ENCODE measurements at regions not wholly inside any gene's neighbourhood (a gene's known extent, or its start where the extent isn't known, plus 50 kb on each side); places are given as distances from the start of the nearest gene placed in this dataset.

- no peak for DNase-seq
- H3K4me1 ChIP-seq = no peaks in the 10 kb centered on the region
- no peaks in the 10 kb centered on the region for H3K36me3 Mint-ChIP-seq (ENCODE audit: insufficient read depth, unreplicated experiment)
- CTCF ChIA-PET = interaction anchor here (1.1 to 1.2 kb wide), 2 partner anchors 30 to 206 kb away, joined by 3 to 5 read pairs; no protein-coding TSS in a partner anchor
- no peak overlapping the region for H3K4me3 Mint-ChIP-seq (ENCODE audit: unreplicated experiment)
- H3K36me3 ChIP-seq (ENCODE audit: control insufficient read depth, insufficient read depth, low read length) = no peaks in the 10 kb centered on the region
- POLR2A ChIA-PET = no interaction called here
- BruUV-seq (replicated peaks) = no TSS peak
- intact Hi-C loops (cut with micrococcal nuclease; ENCODE audit: unreplicated experiment) = no loop called here
- peaks cover 3% of the 10 kb centered on the region for H3K9me3 Mint-ChIP-seq (ENCODE audit: unreplicated experiment)
- no peak overlapping the region for H3K4me3 ChIP-seq (ENCODE audit: low read depth, low read length)
- no peak overlapping the region for H3K27ac Mint-ChIP-seq (ENCODE audit: unreplicated experiment)
- no peaks in the 10 kb centered on the region for H3K27me3 ChIP-seq (replicated peaks; ENCODE audit: control insufficient read depth, insufficient read depth, low read length)
- H3K27me3 Mint-ChIP-seq (ENCODE audit: insufficient read depth, unreplicated experiment) = no peaks in the 10 kb centered on the region
- H3K4me1 Mint-ChIP-seq (ENCODE audit: low read depth, unreplicated experiment) = no peaks in the 10 kb centered on the region
- no peak for TF ChIP-seq CTCF (IDR thresholded peaks at IDR 0.05; ENCODE audit: insufficient read depth in 1 of 2, low read depth in 1 of 2, low read length in 1 of 2, severe bottlenecking in 1 of 2, unreplicated experiment in 1 of 2)
- no peaks in the 10 kb centered on the region for H3K9me3 ChIP-seq
Measured at GRCh38 chr1:224850446-224850845, 79.0 kb upstream of the DNAH14 start.

GRCh38 chr1:224851210-224851847 is 78.1 kb upstream of the DNAH14 start:
- Mint-ChIP-seq H3K9me3 (ENCODE audit: unreplicated experiment) (no peaks in the 10 kb centered on the region), H3K4me1 (ENCODE audit: low read depth, unreplicated experiment) (no peaks in the 10 kb centered on the region), H3K27ac (ENCODE audit: unreplicated experiment) (no peak overlapping the region), H3K36me3 (ENCODE audit: insufficient read depth, unreplicated experiment) (no peaks in the 10 kb centered on the region), H3K4me3 (ENCODE audit: unreplicated experiment) (no peak overlapping the region), H3K27me3 (ENCODE audit: insufficient read depth, unreplicated experiment) (no peaks in the 10 kb centered on the region)
- H3K27me3 ChIP-seq (replicated peaks; ENCODE audit: control insufficient read depth, insufficient read depth, low read length) = no peaks in the 10 kb centered on the region
- ChIA-PET POLR2A (no interaction called here), CTCF (interaction anchor here (0.7 to 3.3 kb wide), 4 partner anchors 23 to 206 kb away, joined by 3 to 14 read pairs (median 4); no protein-coding TSS in a partner anchor)
- intact Hi-C loops (cut with micrococcal nuclease; ENCODE audit: unreplicated experiment) = no loop called here
- H3K4me3 ChIP-seq (ENCODE audit: low read depth, low read length) = no peak overlapping the region
- peak; percentile 43 to 54 for DNase-seq
- peak; percentile 39 to 53 for TF ChIP-seq CTCF (IDR thresholded peaks at IDR 0.05; ENCODE audit: insufficient read depth in 1 of 2, low read depth in 1 of 2, low read length in 1 of 2, severe bottlenecking in 1 of 2, unreplicated experiment in 1 of 2)
- BruUV-seq (replicated peaks) = no TSS peak
- H3K36me3 ChIP-seq (ENCODE audit: control insufficient read depth, insufficient read depth, low read length) = no peaks in the 10 kb centered on the region
- H3K9me3 ChIP-seq = no peaks in the 10 kb centered on the region
- H3K4me1 ChIP-seq = no peaks in the 10 kb centered on the region

- H3K27ac Mint-ChIP-seq (ENCODE audit: unreplicated experiment) = no peak overlapping the region
- Histone ChIP-seq H3K4me3 (ENCODE audit: low read depth, low read length) (no peak overlapping the region), H3K4me1 (no peaks in the 10 kb centered on the region), H3K9me3 (no peaks in the 10 kb centered on the region), H3K36me3 (ENCODE audit: control insufficient read depth, insufficient read depth, low read length) (no peaks in the 10 kb centered on the region), H3K27me3 (replicated peaks; ENCODE audit: control insufficient read depth, insufficient read depth, low read length) (no peaks in the 10 kb centered on the region)
- intact Hi-C loops (cut with micrococcal nuclease; ENCODE audit: unreplicated experiment) = no loop called here
- H3K4me3 Mint-ChIP-seq (ENCODE audit: unreplicated experiment) = no peak overlapping the region
- no TSS peak for BruUV-seq (replicated peaks)
- no peaks in the 10 kb centered on the region for H3K27me3 Mint-ChIP-seq (ENCODE audit: insufficient read depth, unreplicated experiment)
- no peak for DNase-seq
- no peak for TF ChIP-seq CTCF (IDR thresholded peaks at IDR 0.05; ENCODE audit: insufficient read depth in 1 of 2, low read depth in 1 of 2, low read length in 1 of 2, severe bottlenecking in 1 of 2, unreplicated experiment in 1 of 2)
- no peaks in the 10 kb centered on the region for H3K4me1 Mint-ChIP-seq (ENCODE audit: low read depth, unreplicated experiment)
- H3K36me3 Mint-ChIP-seq (ENCODE audit: insufficient read depth, unreplicated experiment) = no peaks in the 10 kb centered on the region
- ChIA-PET CTCF (interaction anchor here (0.7 to 3.3 kb wide), 2 partner anchors 22 to 71 kb away, joined by 3 to 14 read pairs; no protein-coding TSS in a partner anchor), POLR2A (no interaction called here)
- H3K9me3 Mint-ChIP-seq (ENCODE audit: unreplicated experiment) = no peaks in the 10 kb centered on the region
Measured at GRCh38 chr1:224851848-224852261, 77.6 kb upstream of the DNAH14 start.
